OCI-LY7 (cell line): ENCODE measurements at regions not wholly inside any gene's neighbourhood (a gene's known extent, or its start where the extent isn't known, plus 50 kb on each side); places are given as distances from the start of the nearest gene placed in this dataset.

ENCODE experiments used
- EZH2phosphoT487 ChIP-seq: fragments of 200-600 bp; sonication (generic); IDR thresholded peaks from 2 replicates; pipeline ENCODE4 v1.6.1; 2018; ENCODE audit warnings: low read depth, borderline replicate concordance, mild to moderate bottlenecking, mixed run types, antibody characterized with exemption, low read length, moderate library complexity, mixed read lengths
- TF ChIP-seq, protein P1 (sequence below): fragments of 200-600 bp; sonication (generic); conservative IDR thresholded peaks from 2 replicates; pipeline ENCODE4 v1.5.1; 2014; ENCODE audit warnings: mild to moderate bottlenecking, antibody characterized with exemption, low read length, moderate library complexity, mixed read lengths

DNA sequence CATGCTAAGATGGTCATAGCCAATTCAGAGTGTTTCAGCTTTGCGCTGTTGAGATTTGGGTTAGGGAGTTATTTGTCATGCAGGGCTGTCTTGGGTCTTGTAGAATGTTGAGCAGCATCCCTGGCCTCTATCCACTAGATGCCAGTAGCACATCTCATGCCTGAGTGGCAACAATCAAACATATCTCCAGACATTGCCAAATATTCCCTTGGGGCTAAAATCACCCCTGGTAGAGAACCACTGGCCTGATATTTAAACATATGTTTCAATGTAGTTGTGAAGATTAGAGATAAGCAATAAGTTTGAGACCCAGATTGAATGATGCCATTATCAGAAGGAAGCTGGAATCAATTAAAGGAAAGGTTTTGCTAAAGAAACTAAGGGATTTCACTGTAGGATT lies 463.3 kb downstream of the DOK5 start:
- TF ChIP-seq, protein P1, sequence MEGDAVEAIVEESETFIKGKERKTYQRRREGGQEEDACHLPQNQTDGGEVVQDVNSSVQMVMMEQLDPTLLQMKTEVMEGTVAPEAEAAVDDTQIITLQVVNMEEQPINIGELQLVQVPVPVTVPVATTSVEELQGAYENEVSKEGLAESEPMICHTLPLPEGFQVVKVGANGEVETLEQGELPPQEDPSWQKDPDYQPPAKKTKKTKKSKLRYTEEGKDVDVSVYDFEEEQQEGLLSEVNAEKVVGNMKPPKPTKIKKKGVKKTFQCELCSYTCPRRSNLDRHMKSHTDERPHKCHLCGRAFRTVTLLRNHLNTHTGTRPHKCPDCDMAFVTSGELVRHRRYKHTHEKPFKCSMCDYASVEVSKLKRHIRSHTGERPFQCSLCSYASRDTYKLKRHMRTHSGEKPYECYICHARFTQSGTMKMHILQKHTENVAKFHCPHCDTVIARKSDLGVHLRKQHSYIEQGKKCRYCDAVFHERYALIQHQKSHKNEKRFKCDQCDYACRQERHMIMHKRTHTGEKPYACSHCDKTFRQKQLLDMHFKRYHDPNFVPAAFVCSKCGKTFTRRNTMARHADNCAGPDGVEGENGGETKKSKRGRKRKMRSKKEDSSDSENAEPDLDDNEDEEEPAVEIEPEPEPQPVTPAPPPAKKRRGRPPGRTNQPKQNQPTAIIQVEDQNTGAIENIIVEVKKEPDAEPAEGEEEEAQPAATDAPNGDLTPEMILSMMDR, result no peak
- TF ChIP-seq EZH2phosphoT487, result no peak
